ENCODE measurements at regions not wholly inside any gene's neighbourhood (a gene's known extent, or its start where the extent isn't known, plus 50 kb on each side); places are given as distances from the start of the nearest gene placed in this dataset.

- H3K27me3 ChIP-seq (replicated peaks) = no peaks in the 10 kb centered on the region
- in situ Hi-C loops (cut with HindIII; ENCODE audit: low pct_ligation_motif_present, low sequenced_read_pairs) = no loop called here
- no peak for DNase-seq
- no peak overlapping the region for H3K27ac ChIP-seq
- H3K4me3 ChIP-seq (ENCODE audit: low read depth, low read length) = no peak overlapping the region
- no peak for TF ChIP-seq CTCF (IDR thresholded peaks at IDR 0.05; ENCODE audit: low read depth, low read length, missing control alignments)
- H3K36me3 ChIP-seq (replicated peaks) = no peaks in the 10 kb centered on the region
Measured at GRCh38 chr4:43244688-43245382, 352.3 kb downstream of the GRXCR1 start.

- no peak overlapping the region for H3K27ac ChIP-seq
- in situ Hi-C loops (cut with HindIII; ENCODE audit: low pct_ligation_motif_present, low sequenced_read_pairs) = no loop called here
Measured at GRCh38 chr4:43251841-43252240, 359.3 kb downstream of the GRXCR1 start.

GRCh38 chr4:43253541-43253940 is 361.0 kb downstream of the GRXCR1 start:
- Histone ChIP-seq H3K4me3 (ENCODE audit: low read depth, low read length) (no peak overlapping the region), H3K27ac (no peak overlapping the region), H3K36me3 (replicated peaks) (no peaks in the 10 kb centered on the region), H3K27me3 (replicated peaks) (no peaks in the 10 kb centered on the region)
- no peak for TF ChIP-seq CTCF (IDR thresholded peaks at IDR 0.05; ENCODE audit: low read depth, low read length, missing control alignments)
- DNase-seq = no peak
- in situ Hi-C loops (cut with HindIII; ENCODE audit: low pct_ligation_motif_present, low sequenced_read_pairs) = no loop called here

More at GRCh38 chr4:43251841-43252240, 359.3 kb downstream of the GRXCR1 start:
- TF ChIP-seq CTCF (IDR thresholded peaks at IDR 0.05; ENCODE audit: low read depth, low read length, missing control alignments) = no peak
- no peak for DNase-seq
- Histone ChIP-seq H3K27me3 (replicated peaks) (no peaks in the 10 kb centered on the region), H3K36me3 (replicated peaks) (no peaks in the 10 kb centered on the region), H3K4me3 (ENCODE audit: low read depth, low read length) (no peak overlapping the region)

GRCh38 chr4:43264730-43265129 is 372.2 kb downstream of the GRXCR1 start:
- Histone ChIP-seq H3K27me3 (replicated peaks) (no peaks in the 10 kb centered on the region), H3K36me3 (replicated peaks) (no peaks in the 10 kb centered on the region), H3K4me3 (ENCODE audit: low read depth, low read length) (no peak overlapping the region), H3K27ac (no peak overlapping the region)
- no peak for TF ChIP-seq CTCF (IDR thresholded peaks at IDR 0.05; ENCODE audit: low read depth, low read length, missing control alignments)
- DNase-seq = no peak
- in situ Hi-C loops (cut with HindIII; ENCODE audit: low pct_ligation_motif_present, low sequenced_read_pairs) = no loop called here

GRCh38 chr4:43271946-43272345 is 379.4 kb downstream of the GRXCR1 start:
- no peak for DNase-seq
- no peaks in the 10 kb centered on the region for H3K27me3 ChIP-seq (replicated peaks)
- H3K36me3 ChIP-seq (replicated peaks) = no peaks in the 10 kb centered on the region
- TF ChIP-seq CTCF (IDR thresholded peaks at IDR 0.05; ENCODE audit: low read depth, low read length, missing control alignments) = no peak
- in situ Hi-C loops (cut with HindIII; ENCODE audit: low pct_ligation_motif_present, low sequenced_read_pairs) = no loop called here
- H3K4me3 ChIP-seq (ENCODE audit: low read depth, low read length) = no peak overlapping the region
- H3K27ac ChIP-seq = no peak overlapping the region

- no peak overlapping the region for H3K4me3 ChIP-seq (ENCODE audit: low read depth, low read length)
- in situ Hi-C loops (cut with HindIII; ENCODE audit: low pct_ligation_motif_present, low sequenced_read_pairs) = no loop called here
- DNase-seq = no peak
- no peaks in the 10 kb centered on the region for H3K27me3 ChIP-seq (replicated peaks)
- no peaks in the 10 kb centered on the region for H3K36me3 ChIP-seq (replicated peaks)
- TF ChIP-seq CTCF (IDR thresholded peaks at IDR 0.05; ENCODE audit: low read depth, low read length, missing control alignments) = no peak
- H3K27ac ChIP-seq = no peak overlapping the region
Measured at GRCh38 chr4:43274376-43274775, 381.9 kb downstream of the GRXCR1 start.
